ENCODE measurements at regions not wholly inside any gene's neighbourhood (a gene's known extent, or its start where the extent isn't known, plus 50 kb on each side); places are given as distances from the start of the nearest gene placed in this dataset.

- Mint-ChIP-seq H3K4me1 (no peaks in the 10 kb centered on the region), H3K27me3 (peaks cover 3% of the 10 kb centered on the region), H3K4me3 (no peak overlapping the region), H3K9me3 (no peaks in the 10 kb centered on the region), H3K36me3 (ENCODE audit: low read depth) (no peaks in the 10 kb centered on the region), H3K27ac (no peak overlapping the region)
- ATAC-seq (replicated peaks), result no peak
Observed at GRCh38 chr2:151043484-151043883, 218.2 kb downstream of the RBM43 start.

- Mint-ChIP-seq H3K9me3 (no peaks in the 10 kb centered on the region), H3K36me3 (ENCODE audit: low read depth) (no peaks in the 10 kb centered on the region), H3K4me3 (no peak overlapping the region), H3K27ac (no peak overlapping the region), H3K27me3 (peaks cover 3% of the 10 kb centered on the region), H3K4me1 (no peaks in the 10 kb centered on the region)
- no peak for ATAC-seq (replicated peaks)
Observed at GRCh38 chr2:151042964-151043363, 218.7 kb downstream of the RBM43 start.

- no peaks in the 10 kb centered on the region for H3K36me3 Mint-ChIP-seq (ENCODE audit: low read depth)
- no peaks in the 10 kb centered on the region for H3K4me1 Mint-ChIP-seq
- no peak overlapping the region for H3K27ac Mint-ChIP-seq
- no peak overlapping the region for H3K4me3 Mint-ChIP-seq
- ATAC-seq (replicated peaks), result no peak
- no peaks in the 10 kb centered on the region for H3K9me3 Mint-ChIP-seq
- peaks cover 3% of the 10 kb centered on the region for H3K27me3 Mint-ChIP-seq
Observed at GRCh38 chr2:151040039-151040438, 221.6 kb downstream of the RBM43 start.

GRCh38 chr2:151038516-151038915 lies 223.1 kb downstream of the RBM43 start:
- no peaks in the 10 kb centered on the region for H3K9me3 Mint-ChIP-seq
- peaks cover 7% of the 10 kb centered on the region for H3K27me3 Mint-ChIP-seq
- no peak overlapping the region for H3K4me3 Mint-ChIP-seq
- no peak for ATAC-seq (replicated peaks)
- H3K36me3 Mint-ChIP-seq (ENCODE audit: low read depth), result no peaks in the 10 kb centered on the region
- no peak overlapping the region for H3K27ac Mint-ChIP-seq
- H3K4me1 Mint-ChIP-seq, result no peaks in the 10 kb centered on the region

GRCh38 chr2:151037434-151037833 lies 224.2 kb downstream of the RBM43 start:
- Mint-ChIP-seq H3K27ac (no peak overlapping the region), H3K4me1 (no peaks in the 10 kb centered on the region), H3K4me3 (no peak overlapping the region), H3K36me3 (ENCODE audit: low read depth) (no peaks in the 10 kb centered on the region), H3K27me3 (peaks cover 7% of the 10 kb centered on the region), H3K9me3 (no peaks in the 10 kb centered on the region)
- ATAC-seq (replicated peaks), result no peak

GRCh38 chr2:151033271-151034248 lies 228.1 kb downstream of the RBM43 start:
- Mint-ChIP-seq H3K4me3 (no peak overlapping the region), H3K4me1 (no peaks in the 10 kb centered on the region), H3K27me3 (peaks cover 5% of the 10 kb centered on the region), H3K36me3 (ENCODE audit: low read depth) (no peaks in the 10 kb centered on the region), H3K9me3 (no peaks in the 10 kb centered on the region), H3K27ac (no peak overlapping the region)
- no peak for ATAC-seq (replicated peaks)

GRCh38 chr2:151032741-151033191 lies 228.9 kb downstream of the RBM43 start:
- Mint-ChIP-seq H3K27ac (no peak overlapping the region), H3K27me3 (peaks cover 5% of the 10 kb centered on the region), H3K4me1 (no peaks in the 10 kb centered on the region), H3K9me3 (no peaks in the 10 kb centered on the region), H3K36me3 (ENCODE audit: low read depth) (no peaks in the 10 kb centered on the region), H3K4me3 (no peak overlapping the region)
- no peak for ATAC-seq (replicated peaks)

- Mint-ChIP-seq H3K36me3 (ENCODE audit: low read depth) (no peaks in the 10 kb centered on the region), H3K4me1 (no peaks in the 10 kb centered on the region), H3K27ac (no peak overlapping the region), H3K4me3 (no peak overlapping the region), H3K9me3 (no peaks in the 10 kb centered on the region), H3K27me3 (peaks cover 5% of the 10 kb centered on the region)
- no peak for ATAC-seq (replicated peaks)
Observed at GRCh38 chr2:151030663-151031230, 230.9 kb downstream of the RBM43 start.

GRCh38 chr2:151029406-151030157 lies 232.1 kb downstream of the RBM43 start:
- H3K27me3 Mint-ChIP-seq, result no peaks in the 10 kb centered on the region
- ATAC-seq (replicated peaks), result peak; percentile 35
- H3K27ac Mint-ChIP-seq, result no peak overlapping the region
- no peaks in the 10 kb centered on the region for H3K9me3 Mint-ChIP-seq
- no peaks in the 10 kb centered on the region for H3K4me1 Mint-ChIP-seq
- no peaks in the 10 kb centered on the region for H3K36me3 Mint-ChIP-seq (ENCODE audit: low read depth)
- no peak overlapping the region for H3K4me3 Mint-ChIP-seq

GRCh38 chr2:151028691-151029176 lies 232.9 kb downstream of the RBM43 start:
- no peaks in the 10 kb centered on the region for H3K27me3 Mint-ChIP-seq
- no peaks in the 10 kb centered on the region for H3K9me3 Mint-ChIP-seq
- ATAC-seq (replicated peaks), result no peak
- no peaks in the 10 kb centered on the region for H3K36me3 Mint-ChIP-seq (ENCODE audit: low read depth)
- H3K27ac Mint-ChIP-seq, result no peak overlapping the region
- no peaks in the 10 kb centered on the region for H3K4me1 Mint-ChIP-seq
- no peak overlapping the region for H3K4me3 Mint-ChIP-seq

GRCh38 chr2:151027151-151027550 lies 234.5 kb downstream of the RBM43 start:
- H3K36me3 Mint-ChIP-seq (ENCODE audit: low read depth), result no peaks in the 10 kb centered on the region
- no peaks in the 10 kb centered on the region for H3K9me3 Mint-ChIP-seq
- H3K4me3 Mint-ChIP-seq, result no peak overlapping the region
- no peak overlapping the region for H3K27ac Mint-ChIP-seq
- ATAC-seq (replicated peaks), result no peak
- peaks cover 7% of the 10 kb centered on the region for H3K27me3 Mint-ChIP-seq
- H3K4me1 Mint-ChIP-seq, result no peaks in the 10 kb centered on the region

GRCh38 chr2:151025816-151026215 lies 235.8 kb downstream of the RBM43 start:
- ATAC-seq (replicated peaks), result no peak
- H3K27me3 Mint-ChIP-seq, result peaks cover 7% of the 10 kb centered on the region
- H3K27ac Mint-ChIP-seq, result no peak overlapping the region
- H3K36me3 Mint-ChIP-seq (ENCODE audit: low read depth), result no peaks in the 10 kb centered on the region
- no peak overlapping the region for H3K4me3 Mint-ChIP-seq
- H3K9me3 Mint-ChIP-seq, result no peaks in the 10 kb centered on the region
- H3K4me1 Mint-ChIP-seq, result no peaks in the 10 kb centered on the region

GRCh38 chr2:151024696-151025251 lies 236.9 kb downstream of the RBM43 start:
- H3K27ac Mint-ChIP-seq, result no peak overlapping the region
- no peak for ATAC-seq (replicated peaks)
- H3K36me3 Mint-ChIP-seq (ENCODE audit: low read depth), result no peaks in the 10 kb centered on the region
- no peak overlapping the region for H3K4me3 Mint-ChIP-seq
- peaks cover 3% of the 10 kb centered on the region for H3K9me3 Mint-ChIP-seq
- H3K27me3 Mint-ChIP-seq, result peaks cover 10% of the 10 kb centered on the region
- H3K4me1 Mint-ChIP-seq, result no peaks in the 10 kb centered on the region

GRCh38 chr2:151021747-151022452 lies 239.8 kb downstream of the RBM43 start:
- Mint-ChIP-seq H3K36me3 (ENCODE audit: low read depth) (no peaks in the 10 kb centered on the region), H3K9me3 (peaks cover 9% of the 10 kb centered on the region), H3K4me3 (no peak overlapping the region), H3K4me1 (no peaks in the 10 kb centered on the region), H3K27ac (no peak overlapping the region), H3K27me3 (peaks cover 11% of the 10 kb centered on the region)
- ATAC-seq (replicated peaks), result no peak
